ENCODE measurements at regions not wholly inside any gene's neighbourhood (a gene's known extent, or its start where the extent isn't known, plus 50 kb on each side); places are given as distances from the start of the nearest gene placed in this dataset.

DNA sequence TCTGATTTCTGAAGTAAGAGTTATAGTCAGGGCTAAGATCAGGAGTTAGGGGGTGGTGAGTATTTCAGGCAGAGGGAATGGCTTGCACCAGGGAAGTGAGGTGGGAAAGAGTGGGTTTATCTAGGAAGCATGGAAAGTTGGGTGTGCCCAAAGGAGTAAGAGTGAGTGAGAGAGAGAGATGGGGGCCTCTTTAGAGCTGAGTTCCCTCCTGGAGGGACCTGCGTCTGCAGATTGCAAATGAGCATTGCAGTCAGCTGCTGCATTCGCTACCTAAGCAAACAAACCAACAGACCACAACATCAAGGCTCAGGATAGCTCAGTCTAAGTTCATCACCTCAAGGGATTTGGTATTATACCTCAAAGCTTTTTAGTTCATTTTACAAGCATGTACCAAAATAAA, 405.8 kb downstream of the FGF9 start:
- TF ChIP-seq CTCF (IDR thresholded peaks at IDR 0.05) = no peak
- TF ChIP-seq POLR2A (IDR thresholded peaks at IDR 0.05) = no peak

All from testis (tissue), 2 donors.